ENCODE measurements at regions not wholly inside any gene's neighbourhood (a gene's known extent, or its start where the extent isn't known, plus 50 kb on each side); places are given as distances from the start of the nearest gene placed in this dataset.

- Histone ChIP-seq H3K36me3 (ENCODE audit: control insufficient read depth in 2 of 3, insufficient read depth in 3 of 3, low read length in 3 of 3) (no peaks in the 10 kb centered on the region), H3K4me1 (ENCODE audit: control insufficient read depth in 2 of 2, insufficient read depth in 2 of 2, low read length in 2 of 2) (peaks cover 0 to 5% of the 10 kb centered on the region in 2 donors), H3K4me3 (ENCODE audit: low read length) (no peak overlapping the region), H3K9me3 (ENCODE audit: control insufficient read depth in 2 of 3, low read length in 3 of 3) (peaks cover 0 to 9% (median 0%) of the 10 kb centered on the region in 3 experiments), H3K27me3 (ENCODE audit: control insufficient read depth in 2 of 2, insufficient read depth in 2 of 2, low read length in 2 of 2) (no peaks in the 10 kb centered on the region), H3K27ac (ENCODE audit: low read depth, low read length) (no peak overlapping the region)
- H3K27ac Mint-ChIP-seq, result no peak overlapping the region
- no peaks in the 10 kb centered on the region for H3K36me3 Mint-ChIP-seq
- H3K9me3 Mint-ChIP-seq, result peaks cover 0 to 3% (median 0%) of the 10 kb centered on the region in 11 donors
- peaks cover 0 to 21% (median 7%) of the 10 kb centered on the region in 7 donors for H3K4me1 Mint-ChIP-seq
- ChIA-PET POLR2A (no interaction called here), CTCF (no interaction called here)
- DNase-seq (no peak), ATAC-seq (no peak)
- no peaks in the 10 kb centered on the region for H3K27me3 Mint-ChIP-seq
- intact Hi-C loops (cut with micrococcal nuclease), result no loop called here
- no peak overlapping the region for H3K4me3 Mint-ChIP-seq
Measured at GRCh38 chr12:131591136-131591535, 119.8 kb upstream of the SFSWAP start.

GRCh38 chr12:131591714-131592709, 118.9 kb upstream of the SFSWAP start:
- POLR2A ChIA-PET, result no interaction called here
- Histone ChIP-seq H3K27me3 (ENCODE audit: control insufficient read depth in 2 of 2, insufficient read depth in 2 of 2, low read length in 2 of 2) (no peaks in the 10 kb centered on the region), H3K36me3 (ENCODE audit: control insufficient read depth in 2 of 3, insufficient read depth in 3 of 3, low read length in 3 of 3) (no peaks in the 10 kb centered on the region), H3K4me1 (ENCODE audit: control insufficient read depth in 2 of 2, insufficient read depth in 2 of 2, low read length in 2 of 2) (peaks cover 0 to 5% of the 10 kb centered on the region in 2 donors), H3K27ac (ENCODE audit: low read depth, low read length) (no peak overlapping the region), H3K4me3 (ENCODE audit: low read length) (no peak overlapping the region), H3K9me3 (ENCODE audit: control insufficient read depth in 2 of 3, low read length in 3 of 3) (peaks cover 0 to 5% (median 0%) of the 10 kb centered on the region in 3 experiments)
- CTCF ChIA-PET, result interaction anchor here (0.8 kb wide), 1 partner anchor 115 kb away, joined by 3 read pairs; no protein-coding TSS in a partner anchor
- H3K36me3 Mint-ChIP-seq, result no peaks in the 10 kb centered on the region
- no peaks in the 10 kb centered on the region for H3K27me3 Mint-ChIP-seq
- H3K9me3 Mint-ChIP-seq, result peaks cover 0 to 3% (median 0%) of the 10 kb centered on the region in 11 donors
- intact Hi-C loops (cut with micrococcal nuclease), result no loop called here
- no peak overlapping the region for H3K4me3 Mint-ChIP-seq
- ATAC-seq, result no peak
- DNase-seq, result no peak
- H3K4me1 Mint-ChIP-seq, result peaks cover 0 to 21% (median 7%) of the 10 kb centered on the region in 7 donors
- H3K27ac Mint-ChIP-seq, result peak overlapping the region in 1 of 9 donors; percentile 46

- peak in 1 of 9 donors; percentile 30 for DNase-seq
- intact Hi-C loops (cut with micrococcal nuclease), result no loop called here
- ChIA-PET CTCF (interaction anchor here (0.8 kb wide), 1 partner anchor 114 kb away, joined by 3 read pairs; no protein-coding TSS in a partner anchor), POLR2A (no interaction called here)
- H3K27me3 Mint-ChIP-seq, result no peaks in the 10 kb centered on the region
- H3K4me3 Mint-ChIP-seq, result peak overlapping the region in 1 of 10 donors; percentile 29
- peaks cover 0 to 21% (median 7%) of the 10 kb centered on the region in 7 donors for H3K4me1 Mint-ChIP-seq
- peak; percentile 60 for ATAC-seq
- Histone ChIP-seq H3K27ac (ENCODE audit: low read depth, low read length) (no peak overlapping the region), H3K36me3 (ENCODE audit: control insufficient read depth in 2 of 3, insufficient read depth in 3 of 3, low read length in 3 of 3) (no peaks in the 10 kb centered on the region), H3K27me3 (ENCODE audit: control insufficient read depth in 2 of 2, insufficient read depth in 2 of 2, low read length in 2 of 2) (no peaks in the 10 kb centered on the region), H3K4me3 (ENCODE audit: low read length) (no peak overlapping the region), H3K4me1 (ENCODE audit: control insufficient read depth in 2 of 2, insufficient read depth in 2 of 2, low read length in 2 of 2) (peaks cover 0 to 5% of the 10 kb centered on the region in 2 donors), H3K9me3 (ENCODE audit: control insufficient read depth in 2 of 3, low read length in 3 of 3) (no peaks in the 10 kb centered on the region)
- H3K36me3 Mint-ChIP-seq, result no peaks in the 10 kb centered on the region
- H3K9me3 Mint-ChIP-seq, result no peaks in the 10 kb centered on the region
- peak overlapping the region in 2 of 9 donors; percentile 10 to 50 for H3K27ac Mint-ChIP-seq
Measured at GRCh38 chr12:131592972-131593371, 117.9 kb upstream of the SFSWAP start.

- no peak for ATAC-seq
- H3K36me3 ChIP-seq (ENCODE audit: control insufficient read depth in 2 of 3, insufficient read depth in 3 of 3, low read length in 3 of 3), result no peaks in the 10 kb centered on the region
- peak overlapping the region in 1 of 10 donors; percentile 29 for H3K4me3 Mint-ChIP-seq
- H3K9me3 ChIP-seq (ENCODE audit: control insufficient read depth in 2 of 3, low read length in 3 of 3), result no peaks in the 10 kb centered on the region
- intact Hi-C loops (cut with micrococcal nuclease), result no loop called here
- peaks cover 0 to 21% (median 7%) of the 10 kb centered on the region in 7 donors for H3K4me1 Mint-ChIP-seq
- ChIA-PET CTCF (interaction anchor here (0.8 kb wide), 1 partner anchor 113 kb away, joined by 3 read pairs; no protein-coding TSS in a partner anchor), POLR2A (no interaction called here)
- H3K36me3 Mint-ChIP-seq, result no peaks in the 10 kb centered on the region
- no peaks in the 10 kb centered on the region for H3K27me3 ChIP-seq (ENCODE audit: control insufficient read depth in 2 of 2, insufficient read depth in 2 of 2, low read length in 2 of 2)
- no peaks in the 10 kb centered on the region for H3K9me3 Mint-ChIP-seq
- no peak overlapping the region for H3K4me3 ChIP-seq (ENCODE audit: low read length)
- H3K27ac Mint-ChIP-seq, result peak overlapping the region in 1 of 9 donors; percentile 50
- no peak for DNase-seq
- no peak overlapping the region for H3K27ac ChIP-seq (ENCODE audit: low read depth, low read length)
- peaks cover 0 to 5% of the 10 kb centered on the region in 2 donors for H3K4me1 ChIP-seq (ENCODE audit: control insufficient read depth in 2 of 2, insufficient read depth in 2 of 2, low read length in 2 of 2)
- H3K27me3 Mint-ChIP-seq, result no peaks in the 10 kb centered on the region
Measured at GRCh38 chr12:131593406-131593805, 117.5 kb upstream of the SFSWAP start.

GRCh38 chr12:131596115-131596514, 114.8 kb upstream of the SFSWAP start:
- no peak for ATAC-seq
- ChIA-PET CTCF (no interaction called here), POLR2A (no interaction called here)
- Histone ChIP-seq H3K4me1 (ENCODE audit: control insufficient read depth in 2 of 2, insufficient read depth in 2 of 2, low read length in 2 of 2) (peaks cover 0 to 5% of the 10 kb centered on the region in 2 donors), H3K27me3 (ENCODE audit: control insufficient read depth in 2 of 2, insufficient read depth in 2 of 2, low read length in 2 of 2) (no peaks in the 10 kb centered on the region), H3K27ac (ENCODE audit: low read depth, low read length) (no peak overlapping the region), H3K36me3 (ENCODE audit: control insufficient read depth in 2 of 3, insufficient read depth in 3 of 3, low read length in 3 of 3) (no peaks in the 10 kb centered on the region), H3K9me3 (ENCODE audit: control insufficient read depth in 2 of 3, low read length in 3 of 3) (no peaks in the 10 kb centered on the region), H3K4me3 (ENCODE audit: low read length) (no peak overlapping the region)
- Mint-ChIP-seq H3K9me3 (peaks cover 0 to 2% (median 0%) of the 10 kb centered on the region in 11 donors), H3K27me3 (no peaks in the 10 kb centered on the region), H3K4me1 (peaks cover 0 to 30% (median 13%) of the 10 kb centered on the region in 7 donors), H3K36me3 (no peaks in the 10 kb centered on the region), H3K4me3 (no peak overlapping the region), H3K27ac (no peak overlapping the region)
- no peak for DNase-seq
- intact Hi-C loops (cut with micrococcal nuclease), result no loop called here

GRCh38 chr12:131597333-131597732, 113.6 kb upstream of the SFSWAP start:
- no peak overlapping the region for H3K4me3 Mint-ChIP-seq
- peaks cover under 1 to 27% (median 14%) of the 10 kb centered on the region in 7 donors for H3K4me1 Mint-ChIP-seq
- H3K36me3 Mint-ChIP-seq, result peaks cover 0 to 2% (median 0%) of the 10 kb centered on the region in 5 donors
- no peaks in the 10 kb centered on the region for H3K9me3 ChIP-seq (ENCODE audit: control insufficient read depth in 2 of 3, low read length in 3 of 3)
- H3K4me3 ChIP-seq (ENCODE audit: low read length), result no peak overlapping the region
- ChIA-PET CTCF (no interaction called here), POLR2A (no interaction called here)
- peaks cover 0 to 4% (median 0%) of the 10 kb centered on the region in 11 donors for H3K9me3 Mint-ChIP-seq
- intact Hi-C loops (cut with micrococcal nuclease), result no loop called here
- H3K27ac ChIP-seq (ENCODE audit: low read depth, low read length), result no peak overlapping the region
- H3K36me3 ChIP-seq (ENCODE audit: control insufficient read depth in 2 of 3, insufficient read depth in 3 of 3, low read length in 3 of 3), result no peaks in the 10 kb centered on the region
- H3K4me1 ChIP-seq (ENCODE audit: control insufficient read depth in 2 of 2, insufficient read depth in 2 of 2, low read length in 2 of 2), result peaks cover 0 to 5% of the 10 kb centered on the region in 2 donors
- no peak overlapping the region for H3K27ac Mint-ChIP-seq
- DNase-seq (no peak), ATAC-seq (no peak)
- no peaks in the 10 kb centered on the region for H3K27me3 ChIP-seq (ENCODE audit: control insufficient read depth in 2 of 2, insufficient read depth in 2 of 2, low read length in 2 of 2)
- no peaks in the 10 kb centered on the region for H3K27me3 Mint-ChIP-seq

Data from naive thymus-derived CD4-positive, alpha-beta T cell (primary cell).